HG02588 (cell line): ENCODE measurements at regions not wholly inside any gene's neighbourhood (a gene's known extent, or its start where the extent isn't known, plus 50 kb on each side); places are given as distances from the start of the nearest gene placed in this dataset.

Experiments
- ATAC-seq: cut with Tn5 transposase; IDR thresholded peaks from one replicate; pipeline ENCODE4 v1.9.1; 2021; ENCODE audit warnings: mild to moderate bottlenecking, moderate library complexity; ENCODE audit not compliant: unreplicated experiment

DNA sequence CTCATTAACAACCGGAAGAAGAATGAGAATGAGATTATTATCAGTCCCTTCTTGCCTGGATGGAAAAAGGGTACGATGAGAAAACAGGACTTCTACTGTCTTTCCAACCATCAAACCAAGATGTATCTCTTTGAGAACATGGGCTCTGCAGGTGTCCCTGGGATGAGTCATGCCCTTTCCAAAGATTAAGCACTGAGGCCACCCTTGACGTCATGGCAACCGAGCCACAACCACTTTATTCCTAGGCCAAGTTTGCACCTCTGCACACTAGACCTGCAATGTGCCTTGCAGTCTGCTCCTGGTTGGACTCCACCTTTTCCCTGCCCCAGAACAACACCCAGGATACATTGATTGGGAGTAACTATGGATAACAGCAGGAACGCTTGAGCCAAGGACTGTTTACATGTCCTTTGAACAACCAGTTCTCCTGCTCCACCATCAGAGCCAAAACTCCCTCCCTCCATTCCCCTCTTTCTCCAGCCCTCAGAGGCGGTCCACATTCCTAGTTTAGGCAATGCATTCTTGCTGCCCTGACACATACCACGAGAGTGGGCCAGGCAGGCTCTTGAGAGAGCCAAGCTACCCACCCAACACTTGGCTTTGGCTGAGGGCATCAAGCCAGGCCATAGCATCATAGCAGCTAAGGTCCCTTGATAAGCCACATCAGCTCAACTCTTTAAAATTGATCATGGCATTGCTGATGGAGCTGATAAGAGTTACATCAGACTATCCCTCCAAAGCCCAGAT, 310.7 kb downstream of the TNS1 start:
- ATAC-seq: no peak

DNA sequence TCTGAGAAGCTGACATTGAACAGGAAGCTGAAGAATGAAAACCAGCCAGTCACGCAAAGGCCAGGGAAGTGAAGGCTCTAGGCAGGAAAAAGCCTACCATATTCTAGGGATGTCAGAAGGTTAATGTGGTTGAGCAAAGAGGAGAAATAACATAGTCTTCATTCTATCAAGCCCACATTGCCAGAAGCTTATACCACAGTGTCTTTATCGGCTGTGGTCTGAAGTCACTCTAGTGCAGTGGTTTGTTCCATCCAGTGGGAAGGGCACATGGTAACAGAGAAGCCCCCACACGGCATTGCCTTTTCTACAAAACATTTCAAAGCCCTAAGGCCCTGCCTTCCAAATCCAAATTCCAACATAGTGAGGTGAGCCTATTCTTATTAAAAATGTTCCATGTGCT, 311.3 kb downstream of the TNS1 start:
- no peak for ATAC-seq

DNA sequence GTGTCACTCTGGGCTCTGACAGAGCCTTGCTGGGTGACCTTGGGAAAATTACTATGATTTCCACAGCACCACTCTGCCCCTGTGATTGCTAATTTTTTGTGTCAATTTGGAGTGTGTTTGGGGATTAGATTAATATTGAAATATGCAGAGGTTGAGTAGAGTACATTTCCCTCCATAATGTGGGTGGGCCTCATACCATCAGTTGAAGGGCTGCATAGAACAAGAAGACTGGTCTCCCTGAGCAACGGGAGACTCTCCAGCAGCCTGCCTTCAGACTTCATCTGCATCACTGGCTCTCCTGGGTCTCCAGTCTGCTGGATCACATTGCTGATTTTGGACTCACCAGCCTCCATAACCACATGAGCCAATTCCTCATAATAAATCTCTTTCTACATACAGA, 313.7 kb downstream of the TNS1 start:
- ATAC-seq: no peak

DNA sequence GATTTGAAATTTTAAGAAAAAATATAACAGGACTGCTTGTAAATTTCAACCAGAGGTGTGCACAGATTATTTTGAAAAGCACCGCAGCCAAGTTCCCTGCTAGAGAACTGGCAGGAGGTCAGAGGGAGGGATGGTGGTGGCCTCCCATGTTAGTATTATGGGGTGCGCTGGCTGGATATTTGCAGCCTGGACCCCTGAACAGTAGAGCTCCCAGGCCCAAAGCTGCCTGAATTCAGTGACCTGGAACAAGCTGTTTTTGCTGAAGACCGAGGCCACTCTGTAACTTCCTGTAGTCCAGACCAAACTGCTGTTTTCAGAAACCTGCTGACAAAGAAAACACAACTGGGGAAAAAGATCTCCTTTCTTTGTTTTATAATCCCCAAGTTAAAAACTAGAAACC, 314.3 kb downstream of the TNS1 start:
- no peak for ATAC-seq

DNA sequence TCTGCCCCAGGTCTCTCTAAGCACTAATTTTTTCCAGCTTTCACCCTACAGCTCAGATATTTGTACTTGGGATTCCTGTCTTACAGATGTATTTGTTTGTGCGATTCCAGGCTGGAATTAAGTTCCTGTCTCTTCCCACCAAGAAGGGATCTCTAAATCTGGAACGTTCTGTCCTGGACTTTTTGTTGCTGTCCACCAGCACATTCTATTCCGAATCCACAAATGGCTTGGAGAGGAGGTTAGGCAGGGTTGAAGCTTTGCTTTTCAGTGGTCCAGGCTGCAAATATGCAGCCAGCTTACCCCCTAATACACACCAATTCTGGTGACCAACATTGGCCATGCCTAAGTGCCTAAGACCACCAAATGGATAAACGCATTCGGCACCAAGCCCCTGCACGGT, 315.0 kb downstream of the TNS1 start:
- ATAC-seq: no peak

DNA sequence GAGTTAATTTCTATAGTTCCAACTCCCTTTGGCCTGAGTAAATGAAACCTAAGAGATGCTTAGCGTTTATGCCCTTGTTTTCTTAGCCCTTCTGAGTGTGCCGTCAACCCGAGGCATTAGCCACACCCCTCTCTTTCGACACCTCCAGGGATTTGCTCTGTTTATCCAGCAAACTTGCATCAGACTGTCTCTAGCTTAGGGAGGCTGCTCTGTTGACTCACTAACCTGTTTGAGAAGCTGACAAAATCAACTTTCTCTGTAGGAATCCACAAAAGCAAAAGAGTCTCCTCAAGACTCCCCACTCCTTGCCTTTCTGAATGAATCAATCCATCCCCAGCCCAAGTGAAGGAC, 317.6 kb downstream of the TNS1 start:
- ATAC-seq: no peak

DNA sequence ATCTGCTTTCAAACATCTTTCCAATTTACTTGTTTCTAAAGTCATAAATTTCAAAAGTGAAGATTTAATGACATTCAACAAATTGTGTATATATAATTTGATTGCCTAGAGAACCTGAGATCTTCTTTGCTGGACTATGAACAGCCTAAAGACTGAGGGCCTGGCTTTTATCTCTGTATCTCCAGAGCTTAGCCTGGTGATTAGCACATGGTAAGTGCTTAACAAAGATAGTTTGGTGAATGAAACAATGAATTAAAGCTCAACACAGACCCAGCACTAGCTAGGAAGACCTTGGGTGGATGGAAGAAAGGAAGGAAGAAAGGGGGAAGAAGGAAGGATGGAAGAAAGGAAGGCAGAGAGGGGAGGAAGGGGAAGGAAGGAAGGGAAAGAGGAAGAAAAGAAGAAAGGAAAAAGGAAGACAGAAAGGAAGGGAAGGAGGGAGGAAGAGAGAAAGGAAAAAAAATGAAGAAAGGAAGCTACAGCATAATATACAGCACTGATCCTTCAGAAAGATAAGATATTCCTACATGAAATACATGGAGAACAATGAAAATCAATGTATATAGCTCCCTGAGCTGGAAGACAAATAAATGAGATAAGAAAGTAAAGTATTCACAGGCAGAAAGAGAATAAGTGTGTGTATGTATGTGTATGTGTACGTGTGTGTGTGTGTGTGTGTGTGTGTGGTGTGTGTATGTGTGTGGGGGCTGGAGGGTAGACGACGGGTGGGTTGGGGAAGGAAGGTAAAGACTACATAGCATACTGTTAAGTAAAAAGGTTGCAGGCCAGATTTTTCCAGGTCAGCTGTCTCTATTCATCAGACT, 318.2 kb downstream of the TNS1 start:
- no peak for ATAC-seq

DNA sequence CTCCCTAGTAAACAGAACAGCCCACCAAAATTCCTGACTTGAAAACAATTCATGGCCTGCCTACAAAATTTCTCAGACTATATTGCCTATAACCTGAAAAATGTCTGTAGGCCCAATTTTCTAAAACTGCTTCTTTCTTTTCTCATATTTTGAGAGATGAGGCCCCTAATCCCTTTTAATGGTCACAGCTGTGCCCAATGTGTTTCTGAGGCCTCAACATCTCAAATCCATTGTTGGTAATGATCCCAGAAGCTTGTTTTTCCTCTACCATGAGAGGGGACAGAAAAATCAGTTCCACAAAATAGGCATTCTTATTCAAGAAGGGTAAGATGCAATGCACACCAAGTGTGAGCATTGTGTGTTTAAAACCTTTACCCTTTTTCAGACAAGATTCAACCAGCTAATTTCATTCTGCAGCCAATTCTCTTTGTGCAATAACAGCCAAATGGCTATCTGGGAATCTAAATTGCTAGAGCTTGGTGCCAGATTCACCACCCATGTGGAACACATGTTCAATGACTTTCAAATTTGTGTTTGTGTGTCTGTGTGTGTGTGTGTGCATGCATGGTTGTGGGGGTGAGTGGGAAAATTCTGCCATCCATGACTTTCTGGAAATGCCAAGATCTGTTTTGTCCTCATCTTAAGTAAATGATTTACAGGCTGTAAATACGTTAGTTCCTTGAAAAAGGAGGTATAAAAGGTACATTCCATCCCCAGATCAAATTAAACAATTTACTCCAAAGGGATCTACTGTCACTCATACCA, 319.5 kb downstream of the TNS1 start:
- no peak for ATAC-seq

DNA sequence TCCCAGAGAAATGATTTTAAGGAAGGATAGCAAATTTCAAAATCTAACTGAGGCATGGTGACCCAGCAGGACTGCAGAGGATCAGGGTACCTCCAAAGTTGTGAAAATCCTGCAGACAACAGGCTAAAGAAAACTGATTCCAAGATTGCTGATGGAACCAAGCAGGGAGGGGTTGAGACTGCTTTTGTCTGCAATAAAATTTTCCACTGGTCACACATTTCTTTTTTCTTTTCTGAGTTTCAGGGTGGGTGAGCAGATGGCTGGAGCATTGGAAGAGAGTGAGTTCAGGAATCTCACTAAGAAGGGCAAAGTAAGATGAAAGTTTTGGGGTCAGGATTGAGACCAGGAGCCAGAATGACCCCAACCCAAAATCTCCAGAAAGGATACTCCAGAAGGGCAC, 321.0 kb downstream of the TNS1 start:
- no peak for ATAC-seq

DNA sequence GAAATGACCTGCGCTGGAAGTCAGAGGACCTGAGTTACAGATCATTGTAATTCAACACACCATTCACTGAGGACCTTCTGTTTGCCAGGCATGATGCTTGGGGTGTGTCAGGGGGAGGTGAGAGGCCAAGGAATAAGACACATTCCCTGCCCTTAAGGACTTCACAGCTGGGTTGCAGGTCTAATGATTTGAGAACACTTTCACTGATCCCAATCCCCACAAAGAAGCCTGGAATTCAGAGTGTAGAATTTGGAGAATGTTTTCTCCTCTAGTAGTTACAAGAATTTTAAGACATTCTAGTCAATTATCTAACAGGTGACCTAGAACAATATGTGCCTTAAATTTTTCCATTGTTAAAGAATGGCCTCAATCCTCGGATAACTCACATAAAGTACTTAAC, 322.4 kb downstream of the TNS1 start:
- ATAC-seq: no peak

DNA sequence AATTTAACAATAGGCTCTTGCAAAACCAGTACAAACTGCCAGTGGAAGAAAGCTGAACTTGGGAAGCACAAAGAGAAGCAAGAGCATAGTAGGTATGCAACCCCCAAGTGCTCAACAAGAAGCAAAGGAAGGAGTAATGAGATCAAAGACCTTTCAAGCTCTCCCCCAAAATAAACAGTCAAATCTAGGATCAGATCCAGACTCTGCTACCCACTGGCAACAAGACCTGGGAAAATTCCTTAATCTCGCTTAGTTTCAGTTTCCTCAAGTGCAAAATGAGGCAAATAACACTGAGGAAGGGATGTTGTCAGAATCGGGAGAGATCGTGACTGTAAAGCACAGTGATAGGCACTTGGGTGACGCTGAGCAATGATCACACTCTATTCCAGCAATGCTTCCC, 329.2 kb downstream of the TNS1 start:
- ATAC-seq: no peak

DNA sequence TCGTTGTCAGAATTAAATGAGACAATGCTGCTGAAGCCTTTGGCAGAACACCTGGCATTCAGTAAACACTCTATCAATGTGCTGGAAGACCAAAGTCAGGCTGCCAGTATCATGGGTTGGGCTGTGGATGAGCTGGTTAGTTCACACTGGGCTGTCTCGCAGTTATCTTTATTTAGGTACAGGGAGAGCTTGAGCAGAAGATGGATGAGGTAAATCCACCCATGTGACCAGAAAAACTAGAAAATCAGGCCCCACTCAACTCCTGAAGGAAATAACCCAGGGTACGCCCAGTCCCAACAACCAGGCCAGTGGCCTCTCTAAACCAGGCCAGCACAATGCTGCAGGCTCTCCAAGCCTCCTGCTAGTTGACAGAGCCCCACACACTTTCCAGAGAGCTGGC, 330.3 kb downstream of the TNS1 start:
- ATAC-seq: no peak

DNA sequence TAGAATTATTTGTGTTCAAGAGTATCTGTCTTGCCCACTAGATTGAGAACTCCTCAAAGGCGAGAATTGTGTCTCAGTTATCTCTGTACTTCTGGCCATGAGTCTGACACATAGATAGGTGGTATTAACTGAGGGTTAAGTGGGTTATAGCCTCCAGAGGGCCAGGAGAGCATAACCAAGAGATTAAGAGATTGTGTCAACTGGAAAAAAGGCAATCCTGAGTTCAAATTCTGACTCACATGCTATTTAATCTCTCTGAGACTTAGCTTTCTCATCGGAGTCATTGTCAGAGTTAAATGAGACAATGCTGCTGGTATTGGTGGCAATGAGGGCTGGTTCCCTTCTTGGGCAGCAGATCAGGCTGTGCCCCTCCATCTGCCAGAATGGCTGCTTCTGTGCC, 330.9 kb downstream of the TNS1 start:
- no peak for ATAC-seq

DNA sequence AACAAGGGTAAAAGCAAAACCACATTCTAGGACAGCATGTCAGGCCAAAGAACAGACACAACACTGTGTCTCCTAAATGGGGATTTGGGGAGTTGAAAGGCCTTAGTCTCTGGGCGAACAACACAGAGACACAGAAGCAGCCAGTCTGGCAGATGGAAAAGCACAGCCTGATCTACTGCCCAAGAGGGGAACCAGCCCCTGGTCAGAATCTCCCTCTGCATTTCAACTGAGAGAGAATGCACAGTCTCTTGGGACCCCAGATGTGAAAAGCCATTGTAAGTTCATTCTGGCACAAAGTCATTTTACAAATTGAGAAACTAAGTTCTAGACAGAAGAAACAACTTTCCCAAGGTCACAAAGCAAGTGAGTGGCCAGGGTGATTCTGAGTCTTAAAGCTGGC, 331.7 kb downstream of the TNS1 start:
- ATAC-seq: no peak

DNA sequence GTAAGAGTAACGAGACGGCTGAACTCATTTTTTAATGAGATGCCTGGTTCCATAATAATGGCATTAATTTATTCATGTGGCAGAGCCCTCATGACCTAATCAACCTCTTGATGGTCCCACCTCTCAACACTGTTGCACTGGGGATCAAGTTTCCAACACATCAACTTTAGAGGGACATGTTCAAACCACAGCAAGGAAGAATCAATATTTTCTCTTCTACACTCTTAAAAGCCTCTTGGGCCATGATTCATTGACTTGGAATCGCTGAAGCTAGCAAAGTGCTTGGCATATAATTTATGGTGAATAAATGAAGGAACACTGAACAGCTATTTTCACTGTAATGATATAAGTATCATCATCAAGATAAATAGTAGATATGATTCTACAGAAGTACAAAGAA, 333.0 kb downstream of the TNS1 start:
- ATAC-seq: no peak

DNA sequence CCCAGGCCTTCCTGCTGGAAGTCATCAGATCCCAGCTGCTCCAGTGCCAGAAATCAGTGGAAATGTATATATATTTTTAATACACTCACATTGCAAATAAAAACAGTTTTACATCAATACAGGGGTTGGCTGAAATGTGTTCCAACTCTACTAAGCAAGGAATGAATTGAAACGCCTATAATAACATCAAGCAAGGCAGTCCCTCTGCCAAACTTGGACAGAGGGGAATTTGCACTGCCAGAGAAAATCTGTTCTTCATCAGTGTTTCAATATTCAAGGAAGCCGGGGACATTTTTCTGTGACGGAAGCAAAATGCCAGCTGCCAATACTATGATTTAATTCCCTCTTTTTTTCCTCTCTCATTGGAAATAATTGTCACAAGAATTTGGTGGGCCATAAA, 335.3 kb downstream of the TNS1 start:
- no peak for ATAC-seq

DNA sequence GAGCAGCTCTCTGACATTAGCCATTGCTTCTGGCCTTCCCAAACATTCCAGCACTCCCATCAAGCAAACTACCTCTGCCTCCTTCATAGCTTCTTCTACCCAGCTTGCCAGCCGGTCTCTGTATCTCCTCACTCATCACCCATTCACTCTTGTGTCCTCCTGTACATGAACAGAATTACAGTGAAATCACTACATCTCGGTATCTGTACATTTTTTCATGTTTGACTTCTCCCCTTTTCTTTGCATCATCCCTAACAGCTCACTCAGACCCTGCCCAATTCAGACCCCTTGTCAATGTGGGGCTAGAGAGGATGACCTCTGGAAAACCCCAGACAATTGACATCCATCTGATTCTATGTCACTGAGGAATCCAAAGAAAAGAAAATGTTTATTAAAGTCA, 335.8 kb downstream of the TNS1 start:
- no peak for ATAC-seq

DNA sequence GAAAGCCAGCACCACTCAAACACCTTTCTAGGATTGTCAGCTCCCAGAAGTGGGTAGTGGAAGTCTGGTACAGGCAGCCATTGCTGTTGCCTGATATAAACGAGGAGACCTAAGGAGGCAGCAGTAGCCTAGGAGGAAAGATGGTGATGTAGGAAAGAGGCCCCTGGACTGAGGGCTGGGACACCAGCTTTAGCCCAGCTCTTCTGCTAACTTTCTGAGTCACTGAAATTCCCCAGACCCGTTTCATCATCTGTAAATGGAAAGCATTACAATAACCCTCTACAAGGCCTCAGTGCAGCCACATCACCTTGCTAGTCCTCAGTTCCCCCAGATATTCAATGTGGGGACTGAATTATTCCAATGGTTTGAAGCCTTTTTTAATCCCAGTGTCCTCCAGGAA, 336.5 kb downstream of the TNS1 start:
- no peak for ATAC-seq

DNA sequence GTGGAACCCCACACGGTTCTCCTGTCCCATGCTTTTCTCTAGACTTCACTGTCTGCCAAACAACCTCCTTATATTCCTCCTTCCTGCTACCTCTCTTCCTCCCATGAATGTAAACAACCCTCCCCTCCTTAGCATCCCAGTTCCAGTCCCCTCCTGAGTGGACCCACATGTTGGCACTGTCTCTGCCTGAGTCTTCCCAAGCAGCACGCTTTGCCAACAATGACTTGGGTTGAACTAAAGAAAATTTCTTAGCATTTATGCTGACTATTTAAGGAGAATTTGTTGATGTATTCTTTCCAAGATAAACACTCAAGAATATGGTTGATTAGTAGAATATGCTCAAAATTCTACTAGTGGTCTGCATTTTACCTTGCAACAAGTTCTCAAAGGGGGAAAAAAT, 338.0 kb downstream of the TNS1 start:
- no peak for ATAC-seq

DNA sequence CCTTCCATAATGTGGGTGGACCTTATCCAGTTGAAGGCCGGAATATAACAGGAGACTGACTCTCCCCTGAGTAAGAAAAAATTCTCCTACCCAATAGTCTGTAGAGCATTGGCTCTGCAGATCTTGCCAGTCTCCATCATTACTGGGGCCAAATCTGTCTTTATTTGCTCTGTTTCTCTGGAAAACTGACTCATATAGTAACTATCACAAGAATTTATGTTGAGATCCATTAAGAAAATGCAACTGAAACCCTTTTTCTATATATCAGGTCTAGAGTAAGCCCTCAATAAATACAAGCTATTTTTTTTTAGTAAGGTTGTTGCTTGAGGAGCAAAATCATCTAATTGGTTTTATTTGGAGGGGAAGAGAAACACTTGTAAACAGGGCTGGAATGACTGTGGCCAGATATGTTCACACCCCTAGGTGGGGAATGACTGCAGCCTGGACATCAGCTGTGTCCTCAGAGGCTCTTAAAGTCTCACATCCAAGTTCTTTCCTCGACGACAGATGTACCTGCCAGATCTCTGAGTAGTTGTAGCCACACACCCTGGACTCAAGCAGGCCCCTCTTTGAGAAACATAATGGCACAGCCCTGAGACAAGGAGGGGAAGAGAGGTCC, 339.7 kb downstream of the TNS1 start:
- no peak for ATAC-seq

DNA sequence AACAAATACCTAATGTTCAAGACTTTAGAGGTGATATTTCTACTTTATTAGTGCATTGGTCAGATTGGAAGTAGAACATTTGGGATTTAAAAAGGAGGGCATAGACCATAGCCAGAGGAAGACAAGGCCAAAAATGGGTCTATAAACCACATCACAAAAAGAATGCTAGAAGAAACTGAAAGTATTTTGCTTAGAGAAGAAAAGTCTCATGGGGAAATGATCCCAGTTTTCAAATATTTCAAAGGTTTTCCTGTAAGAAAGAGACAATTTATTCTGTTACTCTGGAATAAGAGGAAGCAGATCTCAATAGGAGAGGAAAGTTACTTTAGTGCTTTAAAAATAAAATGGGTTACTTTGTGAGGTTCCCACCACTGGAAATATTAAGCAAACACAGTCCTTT, 341.4 kb downstream of the TNS1 start:
- no peak for ATAC-seq

DNA sequence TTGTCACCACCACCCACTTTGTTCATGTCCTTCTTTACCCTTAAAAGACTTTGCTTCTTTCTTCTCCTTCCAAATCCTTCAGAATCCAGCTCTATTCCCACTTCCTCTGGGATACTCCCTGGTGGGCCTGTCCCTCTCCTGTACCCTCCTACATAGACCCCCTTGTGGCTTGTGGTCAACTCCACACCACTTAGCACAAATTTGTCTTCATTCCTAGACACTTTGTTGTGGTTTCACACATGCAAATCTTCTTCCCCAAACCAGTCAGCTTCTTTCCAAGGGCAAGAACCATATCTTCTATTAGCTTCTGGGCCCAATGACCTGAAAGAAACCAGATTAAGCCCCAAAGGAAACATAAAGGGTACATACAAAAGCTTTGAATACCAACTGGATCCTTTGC, 342.4 kb downstream of the TNS1 start:
- ATAC-seq: no peak
